Caco-2 (cell line): ENCODE measurements at regions not wholly inside any gene's neighbourhood (a gene's known extent, or its start where the extent isn't known, plus 50 kb on each side); places are given as distances from the start of the nearest gene placed in this dataset.

Experiments used
- BruUV-seq: library from RNA; stranded (reverse); fragments of 400-500 nt; replicated peaks from 2 replicates; lab custom pipeline; 2021; lab: Mats Ljungman, UMichigan
- CTCF ChIA-PET: fragments of 300-600 bp; sonication (Branson Sonifier 250); formaldehyde crosslinking; loops from one replicate; lab custom pipeline; 2022; ENCODE audit warnings: antibody characterized with exemption; lab: Charles Lee
- POLR2A ChIA-PET: fragments of 300-600 bp; sonication (Branson Sonifier 250); formaldehyde crosslinking; loops from one replicate; lab custom pipeline; 2022; ENCODE audit warnings: antibody characterized with exemption; lab: Charles Lee
- DNase-seq, 2 experiments: peaks; one replicate each; pipeline versions ENCODE4 v3.0.0 to v3.0.0-alpha.2; 2020 to 2022
- H3K27me3 ChIP-seq: replicated peaks from 2 replicates; pipeline ENCODE4 v1.6.0; 2011; ENCODE audit warnings: low read length; ENCODE audit not compliant: control insufficient read depth, insufficient read depth
- H3K36me3 ChIP-seq: 2 replicates; pipeline ENCODE4 v1.5.1; 2011; ENCODE audit warnings: low read length; ENCODE audit not compliant: control insufficient read depth, insufficient read depth
- H3K4me1 ChIP-seq: fragments of 250-450 bp; sonication (Bioruptor Pico); 2 replicates; pipeline ENCODE4 v1.5.1; 2020; ENCODE audit warnings: mild to moderate bottlenecking
- H3K4me3 ChIP-seq: 2 replicates; pipeline ENCODE4 v1.5.1; 2011; ENCODE audit warnings: low read depth, mild to moderate bottlenecking, control low read depth, low read length
- H3K9me3 ChIP-seq: fragments of 250-450 bp; sonication (Bioruptor Pico); 2 replicates; pipeline ENCODE4 v1.5.1; 2020; ENCODE audit warnings: mild to moderate bottlenecking, moderate library complexity
- H3K27ac Mint-ChIP-seq: one replicate; pipeline ENCODE4 v1.8.0; 2022; ENCODE audit warnings: mixed read lengths; ENCODE audit not compliant: unreplicated experiment
- H3K27me3 Mint-ChIP-seq: one replicate; pipeline ENCODE4 v1.8.0; 2022; ENCODE audit warnings: mixed read lengths; ENCODE audit not compliant: insufficient read depth, unreplicated experiment
- H3K36me3 Mint-ChIP-seq: one replicate; pipeline ENCODE4 v1.8.0; 2022; ENCODE audit warnings: mild to moderate bottlenecking, mixed read lengths; ENCODE audit not compliant: insufficient read depth, unreplicated experiment
- H3K4me1 Mint-ChIP-seq: one replicate; pipeline ENCODE4 v1.8.0; 2022; ENCODE audit warnings: low read depth, mixed read lengths; ENCODE audit not compliant: unreplicated experiment
- H3K4me3 Mint-ChIP-seq: one replicate; pipeline ENCODE4 v1.8.0; 2022; ENCODE audit warnings: mild to moderate bottlenecking, moderate library complexity, mixed read lengths; ENCODE audit not compliant: unreplicated experiment
- H3K9me3 Mint-ChIP-seq: one replicate; pipeline ENCODE4 v1.8.0; 2022; ENCODE audit warnings: mixed read lengths; ENCODE audit not compliant: unreplicated experiment
- CTCF ChIP-seq, 2 experiments: fragments of 200-600 bp in 1 of 2; IDR thresholded peaks; 1 replicate in 1 of 2; 2 replicates in 1 of 2; pipeline versions ENCODE4 v1.5.1 to v1.8.0; 2011 to 2022; ENCODE audit warnings: antibody characterized with exemption in 1 of 2, control low read depth in 1 of 2, inconsistent platforms in 1 of 2, low read depth in 1 of 2, low read length in 1 of 2, mild to moderate bottlenecking in 1 of 2, moderate library complexity in 1 of 2; ENCODE audit not compliant: insufficient read depth in 1 of 2, severe bottlenecking in 1 of 2, unreplicated experiment in 1 of 2
- intact Hi-C: fragments of 100-400 bp; cut with micrococcal nuclease; formaldehyde crosslinking; loops from one replicate; pipeline ENCODE4 v1.10.0; 2022; ENCODE audit not compliant: unreplicated experiment

DNA sequence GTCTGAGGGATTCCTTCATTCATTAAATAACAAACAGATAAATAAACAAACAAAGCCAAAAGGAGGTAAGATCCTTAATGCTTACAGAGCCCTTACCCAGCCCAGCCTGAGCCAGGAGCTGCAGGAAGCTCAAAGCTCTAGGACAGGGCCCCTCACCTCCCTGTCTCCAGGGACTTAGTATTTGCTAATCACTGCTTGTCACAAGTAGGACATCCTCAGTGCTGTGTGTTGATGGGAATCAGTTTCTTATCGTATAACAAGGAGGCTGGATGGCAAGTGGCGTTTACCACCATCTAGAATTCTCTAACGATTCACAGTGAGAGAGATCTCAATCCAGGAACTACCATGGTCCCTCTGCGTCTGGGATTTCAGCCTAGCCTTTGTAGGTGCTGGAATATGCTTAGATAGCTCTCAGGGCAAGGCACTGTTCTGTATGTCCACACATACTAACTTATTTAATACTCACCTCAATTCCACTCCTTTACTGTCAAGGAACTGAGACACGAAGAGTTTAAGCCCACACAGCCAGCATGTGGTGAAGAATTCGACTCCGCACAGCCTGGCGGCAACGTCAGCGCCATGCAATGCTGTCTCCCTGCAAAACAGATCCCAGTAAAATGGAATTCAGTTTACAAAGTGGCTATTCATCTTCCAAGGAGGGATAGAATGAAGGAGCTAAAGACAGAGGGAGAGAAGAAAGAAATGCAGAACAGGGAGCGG, 164.8 kb downstream of the MYCN start:
- peaks cover 6% of the 10 kb centered on the region for H3K36me3 Mint-ChIP-seq
- CTCF ChIA-PET, result interaction anchor here (1.5 kb wide), 1 partner anchor 402 kb away, joined by 3 read pairs; no protein-coding TSS in a partner anchor
- peaks cover 9% of the 10 kb centered on the region for H3K9me3 Mint-ChIP-seq
- H3K4me3 ChIP-seq, result no peak overlapping the region
- no peaks in the 10 kb centered on the region for H3K9me3 ChIP-seq
- H3K4me1 Mint-ChIP-seq, result peaks cover 52% of the 10 kb centered on the region
- no peaks in the 10 kb centered on the region for H3K27me3 Mint-ChIP-seq
- H3K27ac Mint-ChIP-seq, result peak overlapping the region; percentile 48
- no peaks in the 10 kb centered on the region for H3K27me3 ChIP-seq
- intact Hi-C loops, result loop anchor here (1.0 to 5.0 kb wide), 3 partner anchors 10 to 468 kb away; no protein-coding TSS in a partner anchor
- H3K36me3 ChIP-seq, result peaks cover 1% of the 10 kb centered on the region; the same call in 1 of the 2 replicates
- DNase-seq, result no peak
- peaks cover 67% of the 10 kb centered on the region for H3K4me1 ChIP-seq
- no peak overlapping the region for H3K4me3 Mint-ChIP-seq
- BruUV-seq, result no TSS peak
- no peak for TF ChIP-seq CTCF (IDR thresholded peaks at IDR 0.05; ENCODE audit: insufficient read depth in 1 of 2, low read depth in 1 of 2, low read length in 1 of 2, severe bottlenecking in 1 of 2, unreplicated experiment in 1 of 2)
- POLR2A ChIA-PET, result no interaction called here

DNA sequence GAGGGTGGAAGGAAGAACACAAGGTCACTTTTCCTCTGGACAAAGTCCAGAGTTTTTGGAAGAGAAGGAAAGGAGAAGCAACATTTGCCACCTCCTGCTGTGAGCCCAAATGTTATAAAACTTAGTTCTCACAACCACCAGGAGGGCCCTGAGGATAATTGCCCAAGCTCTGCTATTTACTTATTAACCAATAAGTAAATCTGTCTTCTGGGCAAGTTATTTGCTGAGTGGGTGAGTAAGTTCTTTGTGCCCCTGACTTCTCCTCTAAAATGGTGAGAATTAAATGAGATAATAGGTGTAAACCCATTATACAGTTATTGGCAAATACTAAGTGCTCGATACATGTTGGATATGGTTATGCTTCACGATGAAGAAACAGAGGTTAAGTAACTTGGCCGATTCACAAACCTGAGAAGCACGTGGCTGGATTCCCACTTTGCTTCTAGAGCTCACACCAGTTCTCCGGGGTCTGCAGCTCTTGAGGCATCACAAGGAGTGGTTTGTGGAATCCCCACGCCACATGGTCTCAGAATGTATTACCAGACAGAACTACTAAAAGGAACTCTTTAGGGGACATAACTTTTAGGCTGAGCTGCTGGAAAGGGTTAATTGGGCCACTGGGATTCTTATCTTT, 164.1 kb downstream of the MYCN start:
- Mint-ChIP-seq H3K9me3 (peaks cover 9% of the 10 kb centered on the region), H3K4me1 (peaks cover 59% of the 10 kb centered on the region), H3K27ac (peak overlapping the region; percentile 48), H3K27me3 (no peaks in the 10 kb centered on the region), H3K4me3 (peak overlapping the region; percentile 8), H3K36me3 (peaks cover 6% of the 10 kb centered on the region)
- peak in 1 of 2 experiments; percentile 29 for DNase-seq
- H3K4me3 ChIP-seq, result no peak overlapping the region
- intact Hi-C loops, result loop anchor here (1.0 to 5.0 kb wide), 3 partner anchors 11 to 467 kb away; no protein-coding TSS in a partner anchor
- H3K9me3 ChIP-seq, result no peaks in the 10 kb centered on the region
- peaks cover 74% of the 10 kb centered on the region for H3K4me1 ChIP-seq
- H3K36me3 ChIP-seq, result peaks cover 1% of the 10 kb centered on the region; the same call in 1 of the 2 replicates
- ChIA-PET POLR2A (interaction anchor here (0.6 kb wide), 1 partner anchor 13 kb away, joined by 13 read pairs; no protein-coding TSS in a partner anchor), CTCF (interaction anchor here (1.5 kb wide), 1 partner anchor 403 kb away, joined by 3 read pairs; no protein-coding TSS in a partner anchor)
- peak in 1 of 2 experiments; percentile 3 for TF ChIP-seq CTCF (IDR thresholded peaks at IDR 0.05; ENCODE audit: insufficient read depth in 1 of 2, low read depth in 1 of 2, low read length in 1 of 2, severe bottlenecking in 1 of 2, unreplicated experiment in 1 of 2)
- H3K27me3 ChIP-seq, result no peaks in the 10 kb centered on the region
- BruUV-seq, result no TSS peak

- CTCF ChIA-PET, result interaction anchor here (1.5 kb wide), 1 partner anchor 404 kb away, joined by 3 read pairs; no protein-coding TSS in a partner anchor
- H3K4me3 Mint-ChIP-seq, result peak overlapping the region; percentile 8
Measured at GRCh38 chr2:16103614-16104314, 163.4 kb downstream of the MYCN start.

More at GRCh38 chr2:16103614-16104314, 163.4 kb downstream of the MYCN start:
- H3K27me3 Mint-ChIP-seq, result no peaks in the 10 kb centered on the region
- BruUV-seq, result no TSS peak
- Histone ChIP-seq H3K4me1 (peaks cover 74% of the 10 kb centered on the region), H3K4me3 (no peak overlapping the region), H3K36me3 (peaks cover 1% of the 10 kb centered on the region; the same call in 1 of the 2 replicates), H3K27me3 (no peaks in the 10 kb centered on the region), H3K9me3 (no peaks in the 10 kb centered on the region)
- peaks cover 59% of the 10 kb centered on the region for H3K4me1 Mint-ChIP-seq
- TF ChIP-seq CTCF (IDR thresholded peaks at IDR 0.05; ENCODE audit: insufficient read depth in 1 of 2, low read depth in 1 of 2, low read length in 1 of 2, severe bottlenecking in 1 of 2, unreplicated experiment in 1 of 2), result no peak
- no peak for DNase-seq
- peak overlapping the region; percentile 63 for H3K27ac Mint-ChIP-seq
- POLR2A ChIA-PET, result interaction anchor here (0.6 kb wide), 1 partner anchor 12 kb away, joined by 13 read pairs; no protein-coding TSS in a partner anchor
- H3K9me3 Mint-ChIP-seq, result peaks cover 9% of the 10 kb centered on the region
- intact Hi-C loops, result loop anchor here (1.0 to 5.0 kb wide), 3 partner anchors 12 to 466 kb away; no protein-coding TSS in a partner anchor
- peaks cover 6% of the 10 kb centered on the region for H3K36me3 Mint-ChIP-seq
